Neural cell (in vitro differentiated cells): ENCODE measurements at regions not wholly inside any gene's neighbourhood (a gene's known extent, or its start where the extent isn't known, plus 50 kb on each side); places are given as distances from the start of the nearest gene placed in this dataset.

Experiments
- H2AFZ ChIP-seq: fragments of 200-600, 300-800 bp; sonication (generic), shearing (Covaris generic); 2 replicates; pipeline ENCODE4 v1.6.0; 2014; ENCODE audit warnings: low read depth, mild to moderate bottlenecking, antibody characterized with exemption, low read length, moderate library complexity
- H3F3A ChIP-seq: fragments of 200-600 bp; shearing (Covaris generic); 2 replicates; pipeline ENCODE4 v1.6.1; 2016; ENCODE audit warnings: mild to moderate bottlenecking, moderate library complexity, mixed read lengths, antibody characterized with exemption, low read length; ENCODE audit not compliant: insufficient read depth, poor library complexity, severe bottlenecking
- H3K27ac ChIP-seq: fragments of 200-600, 300-800 bp; sonication (generic), shearing (Covaris generic); 2 replicates; pipeline ENCODE4 v1.5.1; 2014; ENCODE audit warnings: mild to moderate bottlenecking, low read length, moderate library complexity
- H3K27me3 ChIP-seq: fragments of 300-800, 200-600 bp; sonication (generic), shearing (Covaris generic); 2 replicates; pipeline ENCODE4 v1.6.0; 2014; ENCODE audit warnings: mild to moderate bottlenecking, low read depth, low read length, moderate library complexity; ENCODE audit not compliant: insufficient read depth
- H3K36me3 ChIP-seq: fragments of 300-800, 200-600 bp; sonication (generic), shearing (Covaris generic); 2 replicates; pipeline ENCODE4 v1.5.1; 2014; ENCODE audit warnings: mild to moderate bottlenecking, antibody characterized with exemption, low read length, moderate library complexity; ENCODE audit not compliant: insufficient read depth
- H3K4me2 ChIP-seq: fragments of 300-800, 200-600 bp; sonication (generic), shearing (Covaris generic); 2 replicates; pipeline ENCODE4 v1.6.0; 2014; ENCODE audit warnings: mild to moderate bottlenecking, low read length
- H3K4me3 ChIP-seq: fragments of 300-800, 200-600 bp; sonication (generic), shearing (Covaris generic); 2 replicates; pipeline ENCODE4 v1.5.1; 2014; ENCODE audit warnings: mild to moderate bottlenecking, low read length, moderate library complexity
- H3K79me2 ChIP-seq: fragments of 200-600 bp; shearing (Covaris generic); replicated peaks from 2 replicates; pipeline ENCODE4 v1.6.0; 2014; ENCODE audit warnings: mild to moderate bottlenecking, low read length, moderate library complexity; ENCODE audit not compliant: insufficient read depth
- H3K9ac ChIP-seq: fragments of 300-800, 200-600 bp; sonication (generic), shearing (Covaris generic); 2 replicates; pipeline ENCODE4 v1.6.1; 2016; ENCODE audit warnings: mild to moderate bottlenecking, low read length, mixed read lengths
- H3K9me2 ChIP-seq: fragments of 200-600 bp; shearing (Covaris generic); 2 replicates; pipeline ENCODE4 v1.6.1; 2016; ENCODE audit warnings: mild to moderate bottlenecking, low read length, mixed read lengths; ENCODE audit not compliant: insufficient read depth
- H3K9me3 ChIP-seq: fragments of 200-600, 300-800 bp; sonication (generic), shearing (Covaris generic); 2 replicates; pipeline ENCODE4 v1.6.1; 2016; ENCODE audit warnings: mild to moderate bottlenecking, mixed run types, low read length, moderate library complexity, mixed read lengths
- H4K20me1 ChIP-seq: fragments of 200-600 bp; shearing (Covaris generic); 2 replicates; pipeline ENCODE4 v1.6.1; 2016; ENCODE audit warnings: mild to moderate bottlenecking, mixed run types; ENCODE audit not compliant: insufficient read depth
- CTCF ChIP-seq: fragments of 450-650 bp; IDR thresholded peaks from 2 replicates; pipeline ENCODE4 v1.5.1; 2014; ENCODE audit warnings: antibody characterized with exemption, mild to moderate bottlenecking, moderate library complexity; ENCODE audit not compliant: poor library complexity, severe bottlenecking
- EP300 ChIP-seq: fragments of 450-650 bp; conservative IDR thresholded peaks from 2 replicates; pipeline ENCODE4 v1.6.1; 2014; ENCODE audit warnings: antibody characterized with exemption, mild to moderate bottlenecking, moderate library complexity; ENCODE audit not compliant: poor library complexity, severe bottlenecking
- EZH2 ChIP-seq: fragments of 200-600, 300-800 bp; shearing (Covaris generic), sonication (generic); IDR thresholded peaks from 2 replicates; pipeline ENCODE4 v1.6.1; 2014; ENCODE audit warnings: antibody characterized with exemption, low read length, borderline replicate concordance, mild to moderate bottlenecking; ENCODE audit not compliant: insufficient read depth, poor library complexity, severe bottlenecking
- MXI1 ChIP-seq: fragments of 450-650 bp; conservative IDR thresholded peaks from 2 replicates; pipeline ENCODE4 v1.6.1; 2014; ENCODE audit warnings: antibody characterized with exemption, mild to moderate bottlenecking; ENCODE audit not compliant: poor library complexity, severe bottlenecking
- POLR2AphosphoS5 ChIP-seq: IDR thresholded peaks from 2 replicates; pipeline ENCODE4 v1.6.1; 2012
- RAD21 ChIP-seq: fragments of 450-650 bp; conservative IDR thresholded peaks from 2 replicates; pipeline ENCODE4 v1.6.1; 2014; ENCODE audit warnings: antibody characterized with exemption, mild to moderate bottlenecking, moderate library complexity
- SMC3 ChIP-seq: fragments of 450-650 bp; conservative IDR thresholded peaks from 2 replicates; pipeline ENCODE4 v1.6.1; 2014; ENCODE audit warnings: antibody characterized with exemption, mild to moderate bottlenecking, moderate library complexity; ENCODE audit not compliant: poor library complexity
- TAF1 ChIP-seq: IDR thresholded peaks from 2 replicates; pipeline ENCODE4 v1.6.1; 2012; ENCODE audit warnings: low read depth
- TF ChIP-seq, protein P1 (sequence below): IDR thresholded peaks from 2 replicates; pipeline ENCODE4 v1.6.1; 2012; ENCODE audit warnings: borderline replicate concordance

- Histone ChIP-seq H3K9me3 (no peaks in the 10 kb centered on the region), H3K27me3 (no peaks in the 10 kb centered on the region), H3K36me3 (no peaks in the 10 kb centered on the region), H3K9me2 (no peaks in the 10 kb centered on the region), H3K79me2 (no peaks in the 10 kb centered on the region), H3K4me2 (no peak overlapping the region), H3K9ac (no peak overlapping the region), H3K27ac (no peak overlapping the region), H2AFZ (no peak overlapping the region), H4K20me1 (no peaks in the 10 kb centered on the region), H3K4me3 (no peak overlapping the region), H3F3A (no peaks in the 10 kb centered on the region)
- no peak for TF ChIP-seq POLR2AphosphoS5
- TF ChIP-seq, protein P1, sequence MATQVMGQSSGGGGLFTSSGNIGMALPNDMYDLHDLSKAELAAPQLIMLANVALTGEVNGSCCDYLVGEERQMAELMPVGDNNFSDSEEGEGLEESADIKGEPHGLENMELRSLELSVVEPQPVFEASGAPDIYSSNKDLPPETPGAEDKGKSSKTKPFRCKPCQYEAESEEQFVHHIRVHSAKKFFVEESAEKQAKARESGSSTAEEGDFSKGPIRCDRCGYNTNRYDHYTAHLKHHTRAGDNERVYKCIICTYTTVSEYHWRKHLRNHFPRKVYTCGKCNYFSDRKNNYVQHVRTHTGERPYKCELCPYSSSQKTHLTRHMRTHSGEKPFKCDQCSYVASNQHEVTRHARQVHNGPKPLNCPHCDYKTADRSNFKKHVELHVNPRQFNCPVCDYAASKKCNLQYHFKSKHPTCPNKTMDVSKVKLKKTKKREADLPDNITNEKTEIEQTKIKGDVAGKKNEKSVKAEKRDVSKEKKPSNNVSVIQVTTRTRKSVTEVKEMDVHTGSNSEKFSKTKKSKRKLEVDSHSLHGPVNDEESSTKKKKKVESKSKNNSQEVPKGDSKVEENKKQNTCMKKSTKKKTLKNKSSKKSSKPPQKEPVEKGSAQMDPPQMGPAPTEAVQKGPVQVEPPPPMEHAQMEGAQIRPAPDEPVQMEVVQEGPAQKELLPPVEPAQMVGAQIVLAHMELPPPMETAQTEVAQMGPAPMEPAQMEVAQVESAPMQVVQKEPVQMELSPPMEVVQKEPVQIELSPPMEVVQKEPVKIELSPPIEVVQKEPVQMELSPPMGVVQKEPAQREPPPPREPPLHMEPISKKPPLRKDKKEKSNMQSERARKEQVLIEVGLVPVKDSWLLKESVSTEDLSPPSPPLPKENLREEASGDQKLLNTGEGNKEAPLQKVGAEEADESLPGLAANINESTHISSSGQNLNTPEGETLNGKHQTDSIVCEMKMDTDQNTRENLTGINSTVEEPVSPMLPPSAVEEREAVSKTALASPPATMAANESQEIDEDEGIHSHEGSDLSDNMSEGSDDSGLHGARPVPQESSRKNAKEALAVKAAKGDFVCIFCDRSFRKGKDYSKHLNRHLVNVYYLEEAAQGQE: no peak
- no peak for TF ChIP-seq EZH2
- TF ChIP-seq TAF1: no peak
- TF ChIP-seq CTCF: no peak
- TF ChIP-seq EP300: no peak
- no peak for TF ChIP-seq RAD21
- no peak for TF ChIP-seq MXI1
- no peak for TF ChIP-seq SMC3
These were observed 188.0 kb upstream of the ADGRB3 start for GRCh38 chr6:68447112-68447511.

DNA sequence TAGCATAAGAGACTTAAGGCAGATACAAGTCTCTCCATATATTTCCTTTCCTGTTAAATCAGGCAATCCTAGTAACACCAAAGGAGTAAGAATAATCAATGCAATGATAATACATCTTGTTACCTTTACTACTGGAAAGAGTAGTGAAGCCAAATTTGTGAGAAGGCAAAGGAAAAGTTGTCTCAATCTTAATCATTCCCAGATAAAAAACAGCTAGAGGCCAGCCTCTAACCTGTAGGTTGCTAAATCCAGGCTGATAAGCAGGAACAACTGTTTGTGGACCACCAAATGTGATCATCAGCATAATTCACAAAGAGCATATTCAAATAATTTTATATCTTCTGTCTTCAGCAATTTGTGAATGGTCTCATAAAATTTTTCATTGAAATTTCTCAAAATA, 189.2 kb upstream of the ADGRB3 start:
- Histone ChIP-seq H3K9me3 (no peaks in the 10 kb centered on the region), H2AFZ (no peak overlapping the region), H3K79me2 (no peaks in the 10 kb centered on the region), H3K9me2 (no peaks in the 10 kb centered on the region), H4K20me1 (no peaks in the 10 kb centered on the region), H3K36me3 (no peaks in the 10 kb centered on the region), H3K9ac (no peak overlapping the region), H3K4me3 (no peak overlapping the region), H3K4me2 (no peak overlapping the region), H3F3A (no peaks in the 10 kb centered on the region), H3K27ac (no peak overlapping the region), H3K27me3 (no peaks in the 10 kb centered on the region)
- TF ChIP-seq MXI1 (no peak), SMC3 (no peak), TAF1 (no peak), CTCF (no peak), EZH2 (no peak), POLR2AphosphoS5 (no peak), EP300 (no peak)
